ENCODE measurements at regions not wholly inside any gene's neighbourhood (a gene's known extent, or its start where the extent isn't known, plus 50 kb on each side); places are given as distances from the start of the nearest gene placed in this dataset.

DNA sequence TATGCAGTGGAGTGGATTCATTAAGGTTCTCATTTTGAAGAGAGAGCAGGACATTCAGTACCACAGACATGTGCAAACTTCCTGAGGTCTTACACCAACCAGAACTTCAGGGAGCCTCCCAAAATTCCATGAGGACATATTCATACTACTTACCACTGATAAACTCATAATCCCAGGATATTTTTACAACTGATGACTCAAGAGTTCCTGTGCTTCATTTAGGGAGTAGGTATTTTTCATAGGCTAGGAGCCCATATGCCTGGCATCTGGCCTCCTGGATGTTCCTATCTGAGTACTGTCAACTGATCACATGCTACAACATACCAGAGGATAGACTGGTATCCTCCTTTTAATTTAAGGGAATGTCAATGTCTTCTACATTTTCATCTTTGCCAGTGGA, 578.0 kb downstream of the EFNA5 start:
- ATAC-seq (ENCODE audit: low read depth) (no peak), DNase-seq (no peak)
- H3K79me2 ChIP-seq (ENCODE audit: control insufficient read depth, insufficient read depth, low read length): no peaks in the 10 kb centered on the region
- no peaks in the 10 kb centered on the region for H3K36me3 ChIP-seq (replicated peaks in 1 of 2; ENCODE audit: control extremely low read depth in 1 of 2, control insufficient read depth in 1 of 2, extremely low read depth in 1 of 2, insufficient read depth in 2 of 2, low read length in 1 of 2)
- ChIA-PET POLR2A (no interaction called here), CTCF (no interaction called here)
- intact Hi-C loops (cut with micrococcal nuclease): no loop called here
- Mint-ChIP-seq H3K4me1 (no peaks in the 10 kb centered on the region), H3K4me3 (no peak overlapping the region), H3K27ac (no peak overlapping the region), H3K9me3 (ENCODE audit: insufficient read depth) (no peaks in the 10 kb centered on the region), H3K27me3 (no peaks in the 10 kb centered on the region)
- H3K27me3 ChIP-seq (replicated peaks in 1 of 4; ENCODE audit: control extremely low read depth in 1 of 4, control insufficient read depth in 3 of 4, insufficient read depth in 4 of 4, low read length in 3 of 4): no peaks in the 10 kb centered on the region
- TF ChIP-seq EZH2 (IDR thresholded peaks at IDR 0.05; ENCODE audit: borderline replicate concordance, insufficient read depth, low read depth, low read length, poor library complexity, severe bottlenecking): no peak
- TF ChIP-seq, protein P1, sequence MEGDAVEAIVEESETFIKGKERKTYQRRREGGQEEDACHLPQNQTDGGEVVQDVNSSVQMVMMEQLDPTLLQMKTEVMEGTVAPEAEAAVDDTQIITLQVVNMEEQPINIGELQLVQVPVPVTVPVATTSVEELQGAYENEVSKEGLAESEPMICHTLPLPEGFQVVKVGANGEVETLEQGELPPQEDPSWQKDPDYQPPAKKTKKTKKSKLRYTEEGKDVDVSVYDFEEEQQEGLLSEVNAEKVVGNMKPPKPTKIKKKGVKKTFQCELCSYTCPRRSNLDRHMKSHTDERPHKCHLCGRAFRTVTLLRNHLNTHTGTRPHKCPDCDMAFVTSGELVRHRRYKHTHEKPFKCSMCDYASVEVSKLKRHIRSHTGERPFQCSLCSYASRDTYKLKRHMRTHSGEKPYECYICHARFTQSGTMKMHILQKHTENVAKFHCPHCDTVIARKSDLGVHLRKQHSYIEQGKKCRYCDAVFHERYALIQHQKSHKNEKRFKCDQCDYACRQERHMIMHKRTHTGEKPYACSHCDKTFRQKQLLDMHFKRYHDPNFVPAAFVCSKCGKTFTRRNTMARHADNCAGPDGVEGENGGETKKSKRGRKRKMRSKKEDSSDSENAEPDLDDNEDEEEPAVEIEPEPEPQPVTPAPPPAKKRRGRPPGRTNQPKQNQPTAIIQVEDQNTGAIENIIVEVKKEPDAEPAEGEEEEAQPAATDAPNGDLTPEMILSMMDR (IDR thresholded peaks at IDR 0.05): no peak
- no peak overlapping the region for H3K4me2 ChIP-seq (replicated peaks; ENCODE audit: low read depth, low read length, poor library complexity, severe bottlenecking)
- no peak overlapping the region for H3K9ac ChIP-seq (ENCODE audit: low read length)
- no peaks in the 10 kb centered on the region for H3K9me3 ChIP-seq (ENCODE audit: control extremely low read depth in 1 of 3, control insufficient read depth in 2 of 3, insufficient read depth in 1 of 3, low read length in 2 of 3)
- H4K20me1 ChIP-seq (ENCODE audit: control insufficient read depth, insufficient read depth, low read length, poor library complexity, severe bottlenecking): no peaks in the 10 kb centered on the region
- H3K4me1 ChIP-seq (ENCODE audit: control insufficient read depth in 2 of 2, insufficient read depth in 2 of 2, low read length in 2 of 2): no peaks in the 10 kb centered on the region
- no peak overlapping the region for H3K4me3 ChIP-seq (ENCODE audit: control extremely low read depth in 1 of 5, extremely low read depth in 1 of 5, insufficient read depth in 1 of 5, low read depth in 2 of 5, low read length in 4 of 5)
- no peak overlapping the region for H2AFZ ChIP-seq (ENCODE audit: insufficient read depth, low read depth, low read length, poor library complexity, severe bottlenecking)
- no peak overlapping the region for H3K27ac ChIP-seq (ENCODE audit: low read length in 2 of 2)

DNA sequence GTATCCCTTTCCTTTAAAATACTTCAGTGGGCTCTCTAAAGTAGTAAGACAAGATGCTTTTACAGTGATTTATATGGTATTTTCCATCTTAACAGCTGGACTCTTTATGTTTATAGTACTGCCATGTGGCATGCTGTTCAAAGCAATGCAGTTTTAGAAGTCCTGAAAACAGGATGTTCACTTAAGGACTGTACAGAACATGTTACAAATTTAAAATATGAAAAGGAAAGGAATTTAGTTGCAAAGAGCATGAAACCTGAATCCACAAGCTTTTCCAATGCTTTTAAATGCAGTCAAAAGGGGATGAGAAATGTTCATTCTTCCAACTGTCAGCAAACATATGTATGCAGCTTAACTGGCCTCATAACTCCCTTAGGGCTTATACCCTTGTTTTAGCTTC, 580.2 kb downstream of the EFNA5 start:
- Histone ChIP-seq H2AFZ (ENCODE audit: insufficient read depth, low read depth, low read length, poor library complexity, severe bottlenecking) (no peak overlapping the region), H3K4me3 (ENCODE audit: control extremely low read depth in 1 of 5, extremely low read depth in 1 of 5, insufficient read depth in 1 of 5, low read depth in 2 of 5, low read length in 4 of 5) (no peak overlapping the region), H4K20me1 (ENCODE audit: control insufficient read depth, insufficient read depth, low read length, poor library complexity, severe bottlenecking) (no peaks in the 10 kb centered on the region), H3K4me2 (replicated peaks; ENCODE audit: low read depth, low read length, poor library complexity, severe bottlenecking) (no peak overlapping the region), H3K27me3 (replicated peaks in 1 of 4; ENCODE audit: control extremely low read depth in 1 of 4, control insufficient read depth in 3 of 4, insufficient read depth in 4 of 4, low read length in 3 of 4) (no peaks in the 10 kb centered on the region), H3K4me1 (ENCODE audit: control insufficient read depth in 2 of 2, insufficient read depth in 2 of 2, low read length in 2 of 2) (no peaks in the 10 kb centered on the region), H3K27ac (ENCODE audit: low read length in 2 of 2) (no peak overlapping the region), H3K9me3 (ENCODE audit: control extremely low read depth in 1 of 3, control insufficient read depth in 2 of 3, insufficient read depth in 1 of 3, low read length in 2 of 3) (no peaks in the 10 kb centered on the region), H3K9ac (ENCODE audit: low read length) (no peak overlapping the region), H3K36me3 (replicated peaks in 1 of 2; ENCODE audit: control extremely low read depth in 1 of 2, control insufficient read depth in 1 of 2, extremely low read depth in 1 of 2, insufficient read depth in 2 of 2, low read length in 1 of 2) (no peaks in the 10 kb centered on the region), H3K79me2 (ENCODE audit: control insufficient read depth, insufficient read depth, low read length) (no peaks in the 10 kb centered on the region)
- CTCF ChIA-PET: no interaction called here
- ATAC-seq (ENCODE audit: low read depth): no peak
- no peaks in the 10 kb centered on the region for H3K9me3 Mint-ChIP-seq (ENCODE audit: insufficient read depth)
- no peak overlapping the region for H3K4me3 Mint-ChIP-seq
- no peak overlapping the region for H3K27ac Mint-ChIP-seq
- intact Hi-C loops (cut with micrococcal nuclease): no loop called here
- H3K4me1 Mint-ChIP-seq: no peaks in the 10 kb centered on the region
- no peak for TF ChIP-seq EZH2 (IDR thresholded peaks at IDR 0.05; ENCODE audit: borderline replicate concordance, insufficient read depth, low read depth, low read length, poor library complexity, severe bottlenecking)
- TF ChIP-seq, protein P1 (IDR thresholded peaks at IDR 0.05): no peak
- POLR2A ChIA-PET: no interaction called here
- DNase-seq: no peak
- H3K27me3 Mint-ChIP-seq: no peaks in the 10 kb centered on the region
